ENCODE measurements at regions not wholly inside any gene's neighbourhood (a gene's known extent, or its start where the extent isn't known, plus 50 kb on each side); places are given as distances from the start of the nearest gene placed in this dataset.
A peak's percentile ranks its signal among the peaks of the same experiment; 100 is the strongest.

DNA sequence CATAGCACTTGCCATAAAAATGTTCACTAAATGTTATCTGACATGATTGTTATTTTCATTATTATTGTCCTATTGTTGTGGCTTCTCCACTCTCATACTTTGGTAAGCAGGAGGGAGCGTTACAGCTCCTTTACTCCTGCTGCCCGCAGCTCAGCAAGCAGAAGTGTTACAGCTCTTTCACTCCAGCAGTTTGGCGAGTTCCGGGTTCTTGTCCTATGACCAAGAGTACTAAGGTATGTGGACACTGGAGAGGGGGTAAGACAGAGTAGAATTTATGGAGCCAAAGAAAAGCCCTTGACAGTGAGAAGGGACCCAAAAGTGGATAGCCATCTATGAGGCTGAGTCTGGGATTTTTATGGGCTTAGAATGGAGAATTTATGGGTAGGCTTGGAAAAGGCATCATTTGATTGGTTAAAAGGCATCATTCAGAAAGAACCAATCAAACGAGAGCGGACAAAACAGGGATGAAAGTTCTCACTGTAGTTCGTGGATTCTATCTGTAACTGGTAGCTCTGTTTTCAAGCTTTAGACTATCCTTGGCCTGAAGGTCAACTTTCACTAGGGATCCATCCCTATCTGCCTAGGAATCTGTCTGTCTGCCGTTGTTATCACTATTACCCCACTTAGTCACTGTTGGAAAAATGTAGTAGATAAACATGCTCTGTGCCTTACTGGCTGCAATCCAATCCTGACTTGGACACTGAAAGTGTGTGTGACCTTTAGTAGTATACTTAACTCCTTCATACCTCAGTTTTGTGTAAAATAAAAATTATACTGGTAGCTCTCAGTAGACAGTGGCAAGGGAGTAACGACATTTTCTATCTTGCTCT is 545.6 kb upstream of the LCORL start:
- 25 to 95% (median 79%) methylated on average over 1 to 9 of the region's 9 CpGs; no CpG with 5 or more reads in 1 of the 10 experiments for WGBS, 10 experiments
- in situ Hi-C loops (cut with MboI; ENCODE audit: low pct_unique_long_range_greater_than_20kb in 2 of 9, low sequenced_read_pairs in 9 of 9, unreplicated experiment in 9 of 9) = loop anchor here in 1 of 9 experiments (25.0 kb wide), 1 partner anchor 755 kb away; the partner anchor contains the start of genes DCAF16 and NCAPG
- no peaks in the 10 kb centered on the region for H3K4me1 ChIP-seq (replicated peaks in 1 of 2)
- H3K27ac ChIP-seq = no peak overlapping the region
- no peak for ATAC-seq (replicated peaks in 6 of 8)
- no peak overlapping the region for H3K4me3 ChIP-seq

DNA sequence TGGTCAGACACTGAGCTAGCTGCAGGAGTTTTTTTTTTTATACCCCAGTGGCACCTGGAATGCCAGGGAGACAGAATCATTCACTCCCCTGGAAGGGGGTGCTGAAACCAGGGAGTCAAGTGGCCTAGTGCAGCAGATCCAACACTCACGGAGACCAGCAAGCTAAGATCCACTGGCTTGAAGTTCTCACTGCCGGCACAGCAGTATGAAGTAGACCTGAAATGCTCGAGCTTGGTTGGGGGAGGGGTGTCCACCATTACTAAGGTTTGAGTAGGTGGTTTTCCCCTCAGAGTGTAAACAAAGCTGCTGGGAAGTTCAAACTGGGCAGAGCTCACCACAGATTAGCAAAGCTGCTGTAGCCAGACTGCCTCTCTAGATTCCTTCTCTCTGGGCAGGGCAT is 537.9 kb upstream of the LCORL start:
- H3K4me1 ChIP-seq (replicated peaks in 1 of 2) = no peaks in the 10 kb centered on the region
- in situ Hi-C loops (cut with MboI; ENCODE audit: low pct_unique_long_range_greater_than_20kb in 2 of 9, low sequenced_read_pairs in 9 of 9, unreplicated experiment in 9 of 9) = loop anchor here in 1 of 9 experiments (25.0 kb wide), 1 partner anchor 747 kb away; the partner anchor contains the start of genes DCAF16 and NCAPG
- H3K4me3 ChIP-seq = no peak overlapping the region
- WGBS, 10 experiments = 0 to 81% (median 0%) methylated on average over 1 to 3 of the region's 3 CpGs; no CpG with 5 or more reads in 5 of the 10 experiments
- ATAC-seq (replicated peaks in 6 of 8) = no peak
- no peak overlapping the region for H3K27ac ChIP-seq

DNA sequence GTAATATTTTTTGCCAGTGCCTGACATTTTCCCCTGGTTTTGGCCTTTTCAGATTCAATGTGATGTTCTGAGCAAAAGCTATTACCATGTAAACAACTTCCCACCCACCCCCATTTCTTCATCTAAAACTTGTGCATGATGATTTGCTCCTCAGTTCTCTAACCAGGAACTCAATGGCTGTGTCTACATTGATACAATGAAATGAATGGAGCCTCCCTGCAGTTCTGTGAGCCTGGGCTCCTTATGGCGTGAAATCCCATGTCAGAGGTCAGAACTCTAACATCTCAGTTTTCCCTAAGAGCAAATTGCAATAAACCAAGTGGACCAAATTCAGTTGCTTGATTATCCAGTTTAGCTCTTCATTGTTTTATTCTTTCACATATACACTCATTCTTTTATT is 534.8 kb upstream of the LCORL start:
- Histone ChIP-seq H3K27ac (no peak overlapping the region), H3K4me3 (no peak overlapping the region), H3K4me1 (replicated peaks in 1 of 2) (no peaks in the 10 kb centered on the region)
- in situ Hi-C loops (cut with MboI; ENCODE audit: low pct_unique_long_range_greater_than_20kb in 2 of 9, low sequenced_read_pairs in 9 of 9, unreplicated experiment in 9 of 9) = loop anchor here in 1 of 9 experiments (25.0 kb wide), 1 partner anchor 744 kb away; the partner anchor contains the start of genes DCAF16 and NCAPG
- no peak for ATAC-seq (replicated peaks in 6 of 8)
- 0 to 100% (median 58%) methylated on average over 1 of the region's 1 CpG; no CpG with 5 or more reads in 4 of the 10 experiments for WGBS, 10 experiments

DNA sequence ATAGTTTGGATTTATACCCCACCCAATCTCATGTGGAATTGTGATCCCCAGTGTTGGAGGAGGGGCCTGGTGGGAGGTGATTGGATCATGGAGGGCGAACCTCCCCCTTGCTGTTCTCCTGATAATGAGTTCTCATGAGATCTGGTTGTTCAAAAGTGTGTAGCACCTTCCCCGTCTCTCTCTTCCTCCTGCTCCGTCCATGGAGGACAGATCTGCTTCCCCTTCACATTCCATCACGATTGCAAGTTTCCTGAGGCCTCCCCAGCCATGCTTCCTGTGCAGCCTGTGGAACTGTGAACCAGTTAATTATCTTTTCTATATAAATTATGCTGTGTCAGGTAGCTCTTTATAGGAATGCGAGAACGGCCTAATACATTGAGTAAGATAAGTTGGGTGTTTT is 518.8 kb upstream of the LCORL start:
- ATAC-seq (replicated peaks in 6 of 8) = no peak
- in situ Hi-C loops (cut with MboI; ENCODE audit: low pct_unique_long_range_greater_than_20kb in 2 of 9, low sequenced_read_pairs in 9 of 9, unreplicated experiment in 9 of 9) = no loop called here
- H3K4me1 ChIP-seq (replicated peaks in 1 of 2) = no peaks in the 10 kb centered on the region
- no peak overlapping the region for H3K27ac ChIP-seq
- WGBS, 10 experiments = 4 to 100% (median 57%) methylated on average over 2 to 6 of the region's 6 CpGs; no CpG with 5 or more reads in 2 of the 10 experiments
- H3K4me3 ChIP-seq = no peak overlapping the region

DNA sequence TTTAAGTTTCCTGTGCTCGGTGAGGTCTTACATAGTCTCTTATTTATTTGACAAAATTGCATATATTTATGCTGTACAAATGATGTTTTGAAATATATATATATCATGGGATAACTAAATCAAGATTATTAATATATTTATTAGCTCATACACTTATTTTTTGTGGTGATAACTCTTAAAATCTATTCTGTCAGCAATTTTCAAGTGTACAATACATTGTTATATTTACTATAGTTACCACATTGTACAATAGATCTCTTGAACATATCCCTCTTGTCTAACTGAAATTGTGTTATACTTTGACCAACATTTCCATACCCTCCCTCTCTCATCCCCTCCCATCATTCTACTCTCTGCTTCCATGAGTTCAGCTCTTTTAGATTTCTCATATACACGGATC is 516.6 kb upstream of the LCORL start:
- in situ Hi-C loops (cut with MboI; ENCODE audit: low pct_unique_long_range_greater_than_20kb in 2 of 9, low sequenced_read_pairs in 9 of 9, unreplicated experiment in 9 of 9) = no loop called here

DNA sequence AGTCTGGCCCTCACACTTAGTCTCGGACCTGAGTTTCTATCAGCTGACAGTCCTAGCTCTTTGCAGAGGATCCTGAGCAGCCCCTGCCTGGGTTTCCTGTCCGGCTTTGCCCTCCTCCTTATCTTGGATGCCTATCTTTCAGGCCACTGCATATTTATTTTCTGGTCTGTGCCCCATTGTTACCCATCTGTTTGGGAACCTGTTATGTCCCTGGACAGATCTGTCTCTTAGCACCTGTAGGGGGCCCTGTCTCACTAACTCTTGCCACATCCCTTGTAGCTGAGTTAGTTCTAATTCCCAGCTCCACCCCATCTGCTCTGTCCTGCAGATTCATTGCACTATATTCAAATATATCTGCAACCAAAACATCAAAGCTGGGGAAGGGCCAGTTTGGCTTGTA is 514.9 kb upstream of the LCORL start:
- Histone ChIP-seq H3K27ac (no peak overlapping the region), H3K4me1 (replicated peaks in 1 of 2) (no peaks in the 10 kb centered on the region), H3K4me3 (no peak overlapping the region)
- 0 to 83% (median 52%) methylated on average over 1 to 2 of the region's 2 CpGs; no CpG with 5 or more reads in 6 of the 10 experiments for WGBS, 10 experiments
- in situ Hi-C loops (cut with MboI; ENCODE audit: low pct_unique_long_range_greater_than_20kb in 2 of 9, low sequenced_read_pairs in 9 of 9, unreplicated experiment in 9 of 9) = no loop called here
- ATAC-seq (replicated peaks in 6 of 8) = peak in 2 of 8 experiments; percentile 44 to 71

More for the DNA sequence above, 516.6 kb upstream of the LCORL start:
- Histone ChIP-seq H3K27ac (no peak overlapping the region), H3K4me1 (replicated peaks in 1 of 2) (no peaks in the 10 kb centered on the region), H3K4me3 (no peak overlapping the region)
- no peak for ATAC-seq (replicated peaks in 6 of 8)
- WGBS, 10 experiments = 14 to 100% (median 48%) methylated on average over 1 to 2 of the region's 2 CpGs

DNA sequence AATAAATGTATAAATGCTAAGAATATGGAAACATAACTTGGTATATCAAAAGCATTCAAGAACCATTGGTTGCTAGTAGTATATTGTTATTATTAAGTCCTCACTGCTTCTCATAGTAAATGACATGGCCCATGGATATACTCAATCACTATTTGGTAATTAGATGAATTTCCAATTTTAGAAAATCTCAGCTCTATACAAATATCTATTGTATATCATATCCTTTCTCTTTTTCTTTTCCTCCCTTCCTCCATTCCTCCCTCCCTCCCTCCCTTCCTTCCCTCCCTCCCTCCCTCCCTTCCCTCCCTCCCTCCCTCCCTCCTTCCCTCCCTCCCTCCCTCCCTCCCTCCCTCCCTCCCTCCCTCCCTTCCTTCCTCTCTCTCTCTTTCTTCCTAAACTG is 514.4 kb upstream of the LCORL start:
- no peak for ATAC-seq (replicated peaks in 6 of 8)
- in situ Hi-C loops (cut with MboI; ENCODE audit: low pct_unique_long_range_greater_than_20kb in 2 of 9, low sequenced_read_pairs in 9 of 9, unreplicated experiment in 9 of 9) = no loop called here
- H3K27ac ChIP-seq = no peak overlapping the region

DNA sequence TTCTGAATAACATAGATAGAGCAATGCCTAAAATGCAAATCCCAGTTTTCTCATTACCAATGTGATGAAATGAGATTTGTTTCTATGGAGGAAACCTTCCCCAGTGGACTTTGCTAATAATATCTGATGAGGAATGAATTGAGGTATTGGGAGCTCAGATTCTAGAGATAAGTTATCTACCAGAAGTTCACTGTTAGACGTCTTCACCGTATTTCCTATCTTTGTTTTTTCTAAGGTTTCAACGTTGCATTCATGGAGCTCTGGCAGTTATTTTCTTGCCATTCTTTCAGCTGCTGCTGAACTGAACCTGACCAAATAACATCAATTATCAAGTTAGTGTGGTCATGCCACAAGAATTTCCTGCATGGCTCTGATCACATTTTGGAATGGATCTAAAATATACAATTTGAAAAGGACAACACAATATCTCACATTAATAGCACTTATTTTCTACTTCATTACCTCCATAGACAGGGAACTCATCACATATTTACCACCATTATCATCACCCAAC is 511.8 kb upstream of the LCORL start:
- Histone ChIP-seq H3K4me3 (no peak overlapping the region), H3K27ac (no peak overlapping the region), H3K4me1 (replicated peaks in 1 of 2) (no peaks in the 10 kb centered on the region)
- in situ Hi-C loops (cut with MboI; ENCODE audit: low pct_unique_long_range_greater_than_20kb in 2 of 9, low sequenced_read_pairs in 9 of 9, unreplicated experiment in 9 of 9) = no loop called here
- no peak for ATAC-seq (replicated peaks in 6 of 8)
- WGBS, 10 experiments = 11 to 100% (median 74%) methylated on average over 1 to 3 of the region's 3 CpGs; no CpG with 5 or more reads in 1 of the 10 experiments

More for the DNA sequence above, 514.4 kb upstream of the LCORL start:
- H3K4me1 ChIP-seq (replicated peaks in 1 of 2) = no peaks in the 10 kb centered on the region
- no peak overlapping the region for H3K4me3 ChIP-seq

DNA sequence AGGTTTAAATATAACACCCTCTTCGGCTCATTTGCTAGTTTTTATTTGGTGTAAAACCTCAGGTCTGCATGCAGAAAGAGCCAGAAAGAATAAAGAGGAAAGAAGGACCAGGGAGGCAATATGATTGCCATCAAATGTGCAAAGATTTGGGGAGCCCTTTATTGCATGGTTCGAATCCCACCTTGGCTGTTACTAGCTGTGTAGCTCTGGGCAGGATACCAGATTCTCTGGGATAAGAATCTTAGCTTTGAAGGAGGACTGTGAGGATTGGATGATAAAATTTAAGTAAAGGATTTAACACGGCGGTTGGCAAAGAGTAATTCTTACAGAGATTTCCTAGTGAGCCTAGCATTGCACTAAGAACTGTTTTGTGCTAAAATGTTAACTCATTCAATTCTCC is 510.2 kb upstream of the LCORL start:
- ATAC-seq (replicated peaks in 6 of 8) = no peak
- in situ Hi-C loops (cut with MboI; ENCODE audit: low pct_unique_long_range_greater_than_20kb in 2 of 9, low sequenced_read_pairs in 9 of 9, unreplicated experiment in 9 of 9) = no loop called here
- 0 to 95% (median 53%) methylated on average over 1 to 4 of the region's 4 CpGs; no CpG with 5 or more reads in 2 of the 10 experiments for WGBS, 10 experiments

DNA sequence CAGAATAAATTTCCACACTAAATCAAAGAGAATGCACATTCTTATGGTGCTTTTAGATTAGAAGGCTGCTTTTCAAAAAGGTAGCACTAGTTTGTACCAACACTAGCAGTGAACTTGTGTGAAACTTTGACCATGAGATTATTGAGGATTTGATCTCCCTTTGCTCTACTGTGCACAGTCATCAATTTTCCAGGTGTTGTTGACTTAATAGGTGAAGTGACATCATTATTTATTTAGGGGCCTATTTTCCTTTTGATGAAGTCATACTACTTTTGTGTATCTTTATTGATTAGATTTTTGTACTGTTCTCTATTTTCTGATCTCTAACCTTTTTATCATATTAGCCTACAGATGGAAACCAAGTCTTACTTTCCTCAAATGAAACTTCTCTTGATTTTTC is 507.9 kb upstream of the LCORL start:
- Histone ChIP-seq H3K27ac (no peak overlapping the region), H3K4me1 (replicated peaks in 1 of 2) (no peaks in the 10 kb centered on the region), H3K4me3 (no peak overlapping the region)
- in situ Hi-C loops (cut with MboI; ENCODE audit: low pct_unique_long_range_greater_than_20kb in 2 of 9, low sequenced_read_pairs in 9 of 9, unreplicated experiment in 9 of 9) = no loop called here
- ATAC-seq (replicated peaks in 6 of 8) = no peak

More for the DNA sequence above, 510.2 kb upstream of the LCORL start:
- Histone ChIP-seq H3K4me3 (no peak overlapping the region), H3K4me1 (replicated peaks in 1 of 2) (no peaks in the 10 kb centered on the region), H3K27ac (no peak overlapping the region)

DNA sequence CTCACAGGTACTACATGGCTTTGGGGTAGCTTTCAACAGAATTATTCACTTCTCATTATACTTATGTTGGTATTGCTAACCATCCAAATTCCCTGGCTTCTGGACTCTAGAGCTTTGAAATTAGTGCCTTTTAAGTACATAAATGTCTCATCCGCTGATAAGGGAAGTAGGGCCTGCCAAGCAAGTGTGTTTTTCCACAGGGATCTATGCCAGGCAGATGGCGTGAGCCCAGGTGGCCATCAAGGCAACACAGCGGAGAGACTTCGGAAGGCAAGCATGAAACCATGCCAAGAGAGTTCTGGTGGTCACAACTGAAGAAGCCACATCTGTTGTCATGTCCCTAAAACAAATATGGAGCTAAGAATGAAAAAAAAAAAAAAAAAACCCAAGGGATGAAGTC is 503.1 kb upstream of the LCORL start:
- no peak for ATAC-seq (replicated peaks in 6 of 8)
- Histone ChIP-seq H3K4me1 (replicated peaks in 1 of 2) (no peaks in the 10 kb centered on the region), H3K4me3 (no peak overlapping the region), H3K27ac (no peak overlapping the region)
- WGBS, 10 experiments = 0 to 100% (median 70%) methylated on average over 1 to 4 of the region's 4 CpGs; no CpG with 5 or more reads in 2 of the 10 experiments
- in situ Hi-C loops (cut with MboI; ENCODE audit: low pct_unique_long_range_greater_than_20kb in 2 of 9, low sequenced_read_pairs in 9 of 9, unreplicated experiment in 9 of 9) = no loop called here

DNA sequence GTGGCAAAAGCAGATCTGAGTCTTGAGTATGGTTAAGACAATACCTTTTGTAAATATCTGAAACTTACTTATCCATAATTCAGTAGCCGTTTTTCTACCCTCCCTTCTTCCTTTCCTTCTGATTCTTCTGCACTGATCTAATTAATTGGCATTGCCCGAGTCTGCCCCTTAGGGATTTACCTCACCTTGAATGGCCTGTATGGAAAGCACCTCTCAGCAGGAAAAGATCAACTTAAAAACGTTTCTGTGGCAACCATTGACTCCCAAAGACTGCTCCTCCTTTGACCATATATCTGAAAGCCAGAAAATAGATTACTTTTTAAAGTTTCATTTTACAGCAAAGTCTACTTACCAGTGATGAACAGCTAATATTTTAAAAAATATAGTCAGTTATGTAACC is 496.5 kb upstream of the LCORL start:
- in situ Hi-C loops (cut with MboI; ENCODE audit: low pct_unique_long_range_greater_than_20kb in 2 of 9, low sequenced_read_pairs in 9 of 9, unreplicated experiment in 9 of 9) = no loop called here
- WGBS, 10 experiments = 0 to 22% (median 4%) methylated on average over 1 to 3 of the region's 3 CpGs
- H3K4me3 ChIP-seq = no peak overlapping the region
- no peak overlapping the region for H3K27ac ChIP-seq
- H3K4me1 ChIP-seq (replicated peaks in 1 of 2) = no peaks in the 10 kb centered on the region
- ATAC-seq (replicated peaks in 6 of 8) = no peak

DNA sequence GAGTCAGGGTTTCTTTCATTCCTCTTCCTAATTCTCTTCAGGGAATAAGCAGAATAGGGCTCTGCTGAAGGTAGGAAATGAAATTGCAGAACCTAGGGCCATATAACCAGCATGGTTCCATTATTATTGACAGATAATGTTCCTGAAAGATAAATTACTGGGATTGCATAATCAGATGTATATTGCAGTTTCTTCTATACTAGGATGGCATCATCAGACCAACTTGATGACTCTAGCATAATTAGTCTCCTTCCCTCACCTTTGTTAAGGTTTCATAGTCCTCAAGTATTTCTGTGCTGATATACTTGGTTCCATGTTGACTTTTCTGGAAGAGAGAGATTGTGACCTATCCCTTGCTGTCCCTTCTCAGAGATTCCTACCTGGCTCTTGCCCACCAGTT is 492.3 kb upstream of the LCORL start:
- no peak for ATAC-seq (replicated peaks in 6 of 8)
- Histone ChIP-seq H3K4me3 (no peak overlapping the region), H3K4me1 (replicated peaks in 1 of 2) (peaks cover 0 to 7% of the 10 kb centered on the region in 2 donors), H3K27ac (no peak overlapping the region)
- in situ Hi-C loops (cut with MboI; ENCODE audit: low pct_unique_long_range_greater_than_20kb in 2 of 9, low sequenced_read_pairs in 9 of 9, unreplicated experiment in 9 of 9) = no loop called here

DNA sequence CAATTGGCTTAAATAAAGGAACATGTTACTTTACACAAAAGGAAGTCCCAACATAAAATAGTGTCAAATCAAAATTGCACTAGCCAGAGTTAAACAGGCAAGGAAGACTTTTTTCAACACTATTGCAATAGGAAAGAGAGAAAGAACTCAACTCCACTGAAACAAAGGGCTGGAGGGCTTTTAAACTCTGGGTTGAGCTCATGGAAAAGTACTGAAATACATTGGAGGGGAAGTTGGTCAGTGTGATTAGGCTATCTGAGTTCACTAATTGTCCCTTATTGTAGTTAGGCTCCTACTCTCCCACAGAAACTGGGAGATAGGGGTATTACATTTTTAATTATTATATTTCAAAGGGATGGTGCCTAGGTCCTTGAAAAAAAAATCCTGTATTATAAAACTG is 491.2 kb upstream of the LCORL start:
- in situ Hi-C loops (cut with MboI; ENCODE audit: low pct_unique_long_range_greater_than_20kb in 2 of 9, low sequenced_read_pairs in 9 of 9, unreplicated experiment in 9 of 9) = no loop called here
- peaks cover 3 to 12% of the 10 kb centered on the region in 2 donors for H3K4me1 ChIP-seq (replicated peaks in 1 of 2)
- no peak overlapping the region for H3K4me3 ChIP-seq
- no peak overlapping the region for H3K27ac ChIP-seq
- no peak for ATAC-seq (replicated peaks in 6 of 8)

Measured in motor neuron (in vitro differentiated cells).